Stimulated activated naive CD8-positive, alpha-beta T cell treated with anti-CD3 and anti-CD28 coated beads, Interleukin-15, Interleukin-2, amounts not matched to agents 100 ng/mL and 50 ng/mL, for 24 hours (primary cell): ENCODE measurements at regions not wholly inside any gene's neighbourhood (a gene's known extent, or its start where the extent isn't known, plus 50 kb on each side); places are given as distances from the start of the nearest gene placed in this dataset.
"Not testable (repeated sequence)": the region's sequence is repeated elsewhere in the genome, so short reads cannot be mapped to it uniquely, and the experiment has no call there.

Experiments
- H3K27ac Mint-ChIP-seq: one replicate; pipeline ENCODE4 v1.8.0; 2021; ENCODE audit warnings: mild to moderate bottlenecking, mixed read lengths
- H3K27me3 Mint-ChIP-seq: one replicate; pipeline ENCODE4 v1.8.0; 2021; ENCODE audit warnings: mixed read lengths
- H3K36me3 Mint-ChIP-seq: one replicate; pipeline ENCODE4 v1.8.0; 2021; ENCODE audit warnings: low read depth, mixed read lengths
- H3K4me1 Mint-ChIP-seq: one replicate; pipeline ENCODE4 v1.8.0; 2021; ENCODE audit warnings: low read depth, mixed read lengths
- H3K4me3 Mint-ChIP-seq: one replicate; pipeline ENCODE4 v1.8.0; 2021; ENCODE audit warnings: mild to moderate bottlenecking, mixed read lengths
- H3K9me3 Mint-ChIP-seq: one replicate; pipeline ENCODE4 v1.8.0; 2021; ENCODE audit warnings: mixed read lengths

GRCh38 chr16:88301431-88301830 lies 81.3 kb upstream of the ZNF469 start:
- Mint-ChIP-seq H3K4me1 (no peaks in the 10 kb centered on the region), H3K27me3 (peaks cover 4% of the 10 kb centered on the region), H3K4me3 (no peak overlapping the region), H3K9me3 (peaks cover 6% of the 10 kb centered on the region), H3K27ac (no peak overlapping the region), H3K36me3 (no peaks in the 10 kb centered on the region)

- Mint-ChIP-seq H3K4me3 (no peak overlapping the region), H3K27ac (no peak overlapping the region), H3K9me3 (peaks cover 6% of the 10 kb centered on the region), H3K27me3 (peaks cover 4% of the 10 kb centered on the region), H3K4me1 (no peaks in the 10 kb centered on the region), H3K36me3 (no peaks in the 10 kb centered on the region)
Observed at GRCh38 chr16:88301886-88302285, 80.9 kb upstream of the ZNF469 start.

- H3K9me3 Mint-ChIP-seq, result peaks cover 6% of the 10 kb centered on the region
- H3K27ac Mint-ChIP-seq, result no peak overlapping the region
- peaks cover 8% of the 10 kb centered on the region for H3K27me3 Mint-ChIP-seq
- no peaks in the 10 kb centered on the region for H3K36me3 Mint-ChIP-seq
- H3K4me3 Mint-ChIP-seq, result no peak overlapping the region
- H3K4me1 Mint-ChIP-seq, result no peaks in the 10 kb centered on the region
Observed at GRCh38 chr16:88302666-88303065, 80.1 kb upstream of the ZNF469 start.

GRCh38 chr16:88303405-88303804 lies 79.4 kb upstream of the ZNF469 start:
- Mint-ChIP-seq H3K36me3 (no peaks in the 10 kb centered on the region), H3K9me3 (peaks cover 6% of the 10 kb centered on the region), H3K27me3 (peaks cover 12% of the 10 kb centered on the region), H3K4me3 (no peak overlapping the region), H3K4me1 (no peaks in the 10 kb centered on the region), H3K27ac (no peak overlapping the region)

- Mint-ChIP-seq H3K4me3 (no peak overlapping the region), H3K27ac (no peak overlapping the region), H3K27me3 (peaks cover 12% of the 10 kb centered on the region), H3K4me1 (no peaks in the 10 kb centered on the region), H3K9me3 (peaks cover 6% of the 10 kb centered on the region), H3K36me3 (no peaks in the 10 kb centered on the region)
Observed at GRCh38 chr16:88303890-88304819, 78.6 kb upstream of the ZNF469 start.

- no peaks in the 10 kb centered on the region for H3K36me3 Mint-ChIP-seq
- H3K4me3 Mint-ChIP-seq, result no peak overlapping the region
- H3K4me1 Mint-ChIP-seq, result no peaks in the 10 kb centered on the region
- no peak overlapping the region for H3K27ac Mint-ChIP-seq
- peaks cover 6% of the 10 kb centered on the region for H3K9me3 Mint-ChIP-seq
- H3K27me3 Mint-ChIP-seq, result peaks cover 11% of the 10 kb centered on the region
Observed at GRCh38 chr16:88305176-88305575, 77.6 kb upstream of the ZNF469 start.

- peaks cover 9% of the 10 kb centered on the region for H3K27me3 Mint-ChIP-seq
- no peaks in the 10 kb centered on the region for H3K36me3 Mint-ChIP-seq
- H3K4me1 Mint-ChIP-seq, result no peaks in the 10 kb centered on the region
Observed at GRCh38 chr16:88306411-88306810, 76.3 kb upstream of the ZNF469 start.

GRCh38 chr16:88306860-88307545 lies 75.8 kb upstream of the ZNF469 start:
- no peak overlapping the region for H3K27ac Mint-ChIP-seq
- no peaks in the 10 kb centered on the region for H3K4me1 Mint-ChIP-seq
- peaks cover 10% of the 10 kb centered on the region for H3K9me3 Mint-ChIP-seq
- H3K36me3 Mint-ChIP-seq, result no peaks in the 10 kb centered on the region
- peaks cover 9% of the 10 kb centered on the region for H3K27me3 Mint-ChIP-seq
- H3K4me3 Mint-ChIP-seq, result no peak overlapping the region

More at GRCh38 chr16:88306411-88306810, 76.3 kb upstream of the ZNF469 start:
- Mint-ChIP-seq H3K4me3 (no peak overlapping the region), H3K9me3 (peaks cover 6% of the 10 kb centered on the region), H3K27ac (no peak overlapping the region)

- no peaks in the 10 kb centered on the region for H3K4me1 Mint-ChIP-seq
- H3K27me3 Mint-ChIP-seq, result peaks cover 13% of the 10 kb centered on the region
- peaks cover 17% of the 10 kb centered on the region for H3K9me3 Mint-ChIP-seq
- H3K27ac Mint-ChIP-seq, result no peak overlapping the region
- no peak overlapping the region for H3K4me3 Mint-ChIP-seq
- H3K36me3 Mint-ChIP-seq, result no peaks in the 10 kb centered on the region
Observed at GRCh38 chr16:88308441-88309173, 74.2 kb upstream of the ZNF469 start.

- H3K27ac Mint-ChIP-seq, result no peak overlapping the region
- peaks cover 16% of the 10 kb centered on the region for H3K27me3 Mint-ChIP-seq
- peaks cover 17% of the 10 kb centered on the region for H3K9me3 Mint-ChIP-seq
- H3K36me3 Mint-ChIP-seq, result no peaks in the 10 kb centered on the region
- no peaks in the 10 kb centered on the region for H3K4me1 Mint-ChIP-seq
- no peak overlapping the region for H3K4me3 Mint-ChIP-seq
Observed at GRCh38 chr16:88309174-88309907, 73.4 kb upstream of the ZNF469 start.

- Mint-ChIP-seq H3K36me3 (no peaks in the 10 kb centered on the region), H3K4me3 (no peak overlapping the region), H3K4me1 (no peaks in the 10 kb centered on the region)
Observed at GRCh38 chr16:88309908-88310265, 72.9 kb upstream of the ZNF469 start.

GRCh38 chr16:88310796-88311605 lies 71.8 kb upstream of the ZNF469 start:
- no peaks in the 10 kb centered on the region for H3K36me3 Mint-ChIP-seq
- H3K9me3 Mint-ChIP-seq, result peaks cover 11% of the 10 kb centered on the region
- no peaks in the 10 kb centered on the region for H3K4me1 Mint-ChIP-seq
- no peak overlapping the region for H3K4me3 Mint-ChIP-seq
- H3K27ac Mint-ChIP-seq, result no peak overlapping the region
- H3K27me3 Mint-ChIP-seq, result peaks cover 16% of the 10 kb centered on the region

More at GRCh38 chr16:88309908-88310265, 72.9 kb upstream of the ZNF469 start:
- H3K27ac Mint-ChIP-seq, result no peak overlapping the region
- peaks cover 17% of the 10 kb centered on the region for H3K9me3 Mint-ChIP-seq
- H3K27me3 Mint-ChIP-seq, result peaks cover 16% of the 10 kb centered on the region

GRCh38 chr16:88311860-88312259 lies 70.9 kb upstream of the ZNF469 start:
- H3K27ac Mint-ChIP-seq, H3K4me3 Mint-ChIP-seq, H3K4me1 Mint-ChIP-seq, H3K36me3 Mint-ChIP-seq: not testable (repeated sequence)
- Mint-ChIP-seq H3K9me3 (peaks cover 11% of the 10 kb centered on the region), H3K27me3 (peaks cover 16% of the 10 kb centered on the region)

- H3K9me3 Mint-ChIP-seq, result peaks cover 11% of the 10 kb centered on the region
- no peak overlapping the region for H3K4me3 Mint-ChIP-seq
- no peaks in the 10 kb centered on the region for H3K36me3 Mint-ChIP-seq
- peaks cover 11% of the 10 kb centered on the region for H3K27me3 Mint-ChIP-seq
- no peaks in the 10 kb centered on the region for H3K4me1 Mint-ChIP-seq
- H3K27ac Mint-ChIP-seq, result no peak overlapping the region
Observed at GRCh38 chr16:88312732-88313131, 70.0 kb upstream of the ZNF469 start.
